Esophagus muscularis mucosa (tissue), 3 donors: ENCODE measurements at regions not wholly inside any gene's neighbourhood (a gene's known extent, or its start where the extent isn't known, plus 50 kb on each side); places are given as distances from the start of the nearest gene placed in this dataset.

ENCODE experiments used
- POLR2A ChIP-seq: fragments of 450-650 bp; IDR thresholded peaks from one replicate; pipeline ENCODE4 v1.6.1; 2017; ENCODE audit warnings: antibody characterized with exemption, moderate library complexity, mild to moderate bottlenecking, low read depth
- TF ChIP-seq, protein P1 (sequence below), 3 experiments: fragments of 200-600 bp in 2 of 3; fragments of 450-650 bp in 1 of 3; sonication (generic) in 2 of 3; IDR thresholded peaks; one replicate each; pipeline ENCODE4 v1.5.1; 2017 to 2019; ENCODE audit warnings: antibody characterized with exemption in 3 of 3, mild to moderate bottlenecking in 2 of 3, moderate library complexity in 1 of 3

DNA sequence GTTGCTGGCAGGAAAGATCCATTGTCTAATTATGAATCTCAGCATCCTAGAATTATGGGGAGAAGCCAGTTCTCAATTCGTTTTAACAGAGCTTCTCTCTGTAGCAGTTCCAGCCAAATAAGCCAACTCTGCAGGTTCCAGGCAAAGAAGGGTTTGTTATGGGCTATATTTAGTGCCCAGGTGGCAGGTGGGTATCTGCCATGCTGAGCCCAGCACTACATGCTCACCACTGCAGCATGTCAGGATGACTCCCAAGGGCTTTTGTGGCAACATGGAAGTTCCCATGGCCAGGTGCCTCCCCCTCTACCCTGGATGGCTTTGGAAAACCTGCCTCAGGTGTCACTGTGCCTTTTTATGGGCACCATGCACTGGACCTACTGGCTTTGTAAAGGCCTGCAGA is 74.5 kb upstream of the KCNK12 start:
- TF ChIP-seq POLR2A, result no peak
- TF ChIP-seq, protein P1, sequence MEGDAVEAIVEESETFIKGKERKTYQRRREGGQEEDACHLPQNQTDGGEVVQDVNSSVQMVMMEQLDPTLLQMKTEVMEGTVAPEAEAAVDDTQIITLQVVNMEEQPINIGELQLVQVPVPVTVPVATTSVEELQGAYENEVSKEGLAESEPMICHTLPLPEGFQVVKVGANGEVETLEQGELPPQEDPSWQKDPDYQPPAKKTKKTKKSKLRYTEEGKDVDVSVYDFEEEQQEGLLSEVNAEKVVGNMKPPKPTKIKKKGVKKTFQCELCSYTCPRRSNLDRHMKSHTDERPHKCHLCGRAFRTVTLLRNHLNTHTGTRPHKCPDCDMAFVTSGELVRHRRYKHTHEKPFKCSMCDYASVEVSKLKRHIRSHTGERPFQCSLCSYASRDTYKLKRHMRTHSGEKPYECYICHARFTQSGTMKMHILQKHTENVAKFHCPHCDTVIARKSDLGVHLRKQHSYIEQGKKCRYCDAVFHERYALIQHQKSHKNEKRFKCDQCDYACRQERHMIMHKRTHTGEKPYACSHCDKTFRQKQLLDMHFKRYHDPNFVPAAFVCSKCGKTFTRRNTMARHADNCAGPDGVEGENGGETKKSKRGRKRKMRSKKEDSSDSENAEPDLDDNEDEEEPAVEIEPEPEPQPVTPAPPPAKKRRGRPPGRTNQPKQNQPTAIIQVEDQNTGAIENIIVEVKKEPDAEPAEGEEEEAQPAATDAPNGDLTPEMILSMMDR (IDR thresholded peaks at IDR 0.05), result no peak
